GM12873 (cell line): ENCODE measurements at regions not wholly inside any gene's neighbourhood (a gene's known extent, or its start where the extent isn't known, plus 50 kb on each side); places are given as distances from the start of the nearest gene placed in this dataset.

Experiments used
- TF ChIP-seq, protein P1 (sequence below): IDR thresholded peaks from 2 replicates; pipeline ENCODE4 v1.5.1; 2012; ENCODE audit warnings: low read depth, mild to moderate bottlenecking, moderate library complexity, low read length, control low read depth; ENCODE audit not compliant: insufficient read depth; ENCODE audit errors: missing control alignments

DNA sequence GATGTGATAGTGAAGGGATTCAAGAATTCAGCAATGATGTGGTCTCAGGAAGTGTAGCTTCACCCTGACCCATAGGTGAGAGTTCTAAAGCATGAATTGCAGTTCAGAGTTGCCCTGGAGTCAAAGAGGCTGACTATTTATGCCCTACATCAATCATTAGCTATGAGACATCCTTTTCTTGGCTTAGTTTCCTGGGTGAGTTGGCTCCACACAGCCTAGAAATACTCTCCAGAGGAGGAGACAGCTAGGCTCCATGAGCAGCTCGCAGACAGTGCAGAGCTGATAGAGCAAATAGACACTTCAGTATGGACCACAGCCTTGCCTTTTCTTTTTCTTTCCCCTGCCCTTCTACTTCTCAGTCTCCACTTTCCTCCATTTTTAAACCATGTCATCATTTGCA, 1651.8 kb downstream of the MAT2B start:
- TF ChIP-seq, protein P1, sequence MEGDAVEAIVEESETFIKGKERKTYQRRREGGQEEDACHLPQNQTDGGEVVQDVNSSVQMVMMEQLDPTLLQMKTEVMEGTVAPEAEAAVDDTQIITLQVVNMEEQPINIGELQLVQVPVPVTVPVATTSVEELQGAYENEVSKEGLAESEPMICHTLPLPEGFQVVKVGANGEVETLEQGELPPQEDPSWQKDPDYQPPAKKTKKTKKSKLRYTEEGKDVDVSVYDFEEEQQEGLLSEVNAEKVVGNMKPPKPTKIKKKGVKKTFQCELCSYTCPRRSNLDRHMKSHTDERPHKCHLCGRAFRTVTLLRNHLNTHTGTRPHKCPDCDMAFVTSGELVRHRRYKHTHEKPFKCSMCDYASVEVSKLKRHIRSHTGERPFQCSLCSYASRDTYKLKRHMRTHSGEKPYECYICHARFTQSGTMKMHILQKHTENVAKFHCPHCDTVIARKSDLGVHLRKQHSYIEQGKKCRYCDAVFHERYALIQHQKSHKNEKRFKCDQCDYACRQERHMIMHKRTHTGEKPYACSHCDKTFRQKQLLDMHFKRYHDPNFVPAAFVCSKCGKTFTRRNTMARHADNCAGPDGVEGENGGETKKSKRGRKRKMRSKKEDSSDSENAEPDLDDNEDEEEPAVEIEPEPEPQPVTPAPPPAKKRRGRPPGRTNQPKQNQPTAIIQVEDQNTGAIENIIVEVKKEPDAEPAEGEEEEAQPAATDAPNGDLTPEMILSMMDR = no peak

DNA sequence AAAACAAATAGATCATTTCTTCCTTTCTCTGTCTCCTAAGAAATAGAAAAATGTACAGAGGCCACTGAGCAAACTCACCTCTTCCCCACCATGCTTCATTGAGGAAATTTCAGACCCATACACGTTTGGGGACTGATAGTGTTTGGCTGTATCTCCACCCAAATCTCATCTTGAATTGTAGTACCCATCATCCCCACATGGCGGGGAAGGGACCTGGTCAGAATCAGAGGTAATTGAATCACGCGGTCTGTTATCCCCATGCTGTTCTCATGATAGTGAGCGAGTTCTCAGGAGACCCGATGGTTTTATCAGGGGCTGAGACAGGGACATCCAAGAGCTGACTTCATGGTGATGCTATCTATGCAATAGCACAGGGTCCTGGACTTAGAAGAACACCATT, 1655.8 kb downstream of the MAT2B start:
- TF ChIP-seq, protein P1 = peak; percentile 22

DNA sequence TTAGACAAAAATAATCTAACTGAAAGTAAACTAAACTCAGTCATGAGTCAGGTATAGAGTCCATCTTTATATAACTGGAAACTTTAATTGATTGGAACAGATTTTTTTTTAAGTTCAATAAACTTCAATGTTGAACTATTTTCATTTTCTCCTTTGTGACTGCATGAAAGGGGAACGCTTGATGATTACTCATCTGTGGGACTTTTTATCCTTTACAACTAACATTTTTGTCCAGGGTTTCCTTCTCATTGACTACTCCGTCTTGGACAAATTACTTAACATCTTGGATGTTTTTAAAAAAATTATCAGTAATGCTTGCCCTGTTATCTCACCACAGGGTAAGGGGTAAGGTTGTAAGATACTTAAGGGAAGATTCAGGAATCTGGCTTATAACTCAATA, 1658.4 kb downstream of the MAT2B start:
- TF ChIP-seq, protein P1 = no peak

DNA sequence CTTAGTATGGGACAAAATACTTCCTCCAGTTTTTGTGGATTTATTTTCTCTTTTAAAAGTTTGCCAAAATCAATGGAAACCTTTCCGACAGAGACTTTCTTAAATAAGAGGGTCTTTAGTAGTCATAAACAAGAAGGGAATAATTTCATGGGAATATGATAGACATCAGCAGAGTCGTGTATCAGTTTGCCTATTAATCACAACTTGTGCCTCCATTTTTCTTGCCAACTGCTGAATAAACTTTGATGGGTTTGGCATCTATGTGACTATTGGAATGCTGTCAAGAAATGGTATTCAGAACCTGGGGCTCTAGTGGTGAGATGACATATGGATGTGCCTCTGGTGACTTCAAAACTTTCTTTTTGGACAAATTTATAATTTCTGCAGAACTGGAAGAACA, 1668.2 kb downstream of the MAT2B start:
- TF ChIP-seq, protein P1 = no peak

DNA sequence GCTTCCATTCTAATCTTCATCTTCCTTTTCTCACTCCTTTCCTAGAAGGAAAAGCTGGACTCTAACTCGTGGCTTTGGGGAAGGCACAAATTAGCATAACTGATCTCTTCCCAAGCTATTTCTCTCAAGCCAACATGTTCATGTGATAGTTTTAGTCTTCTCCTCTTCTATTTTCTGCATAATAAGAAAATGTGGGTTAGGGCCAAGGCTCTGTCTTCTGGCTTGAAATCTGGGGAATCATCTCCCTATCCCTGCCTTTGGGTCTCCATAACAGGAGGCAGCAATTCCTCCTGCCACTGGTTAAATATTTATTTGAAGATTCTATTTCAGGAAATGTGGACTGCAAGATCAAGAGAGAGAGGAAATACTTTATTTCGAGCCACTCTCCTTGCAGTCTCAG, 1669.6 kb downstream of the MAT2B start:
- TF ChIP-seq, protein P1 = no peak

DNA sequence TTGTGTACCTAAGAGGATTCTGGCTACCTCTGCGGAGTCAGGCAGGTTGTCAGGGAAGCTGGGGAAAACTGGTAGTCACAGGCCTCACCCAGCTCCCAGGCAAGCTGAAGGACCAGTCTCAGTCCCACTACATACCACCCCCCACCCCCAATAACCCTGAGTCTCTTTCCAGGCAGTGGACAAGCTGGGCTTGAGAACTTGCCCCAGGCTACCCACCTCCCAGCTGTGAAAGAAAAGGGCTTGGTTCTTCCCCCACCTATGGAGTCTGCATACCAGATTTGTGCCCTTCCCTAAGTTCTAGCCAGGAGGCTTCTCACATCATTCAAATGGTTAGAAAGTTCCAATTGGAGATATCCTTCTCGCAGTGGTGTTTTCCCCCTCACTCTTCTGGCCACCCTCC, 1678.8 kb downstream of the MAT2B start:
- TF ChIP-seq, protein P1 = no peak

DNA sequence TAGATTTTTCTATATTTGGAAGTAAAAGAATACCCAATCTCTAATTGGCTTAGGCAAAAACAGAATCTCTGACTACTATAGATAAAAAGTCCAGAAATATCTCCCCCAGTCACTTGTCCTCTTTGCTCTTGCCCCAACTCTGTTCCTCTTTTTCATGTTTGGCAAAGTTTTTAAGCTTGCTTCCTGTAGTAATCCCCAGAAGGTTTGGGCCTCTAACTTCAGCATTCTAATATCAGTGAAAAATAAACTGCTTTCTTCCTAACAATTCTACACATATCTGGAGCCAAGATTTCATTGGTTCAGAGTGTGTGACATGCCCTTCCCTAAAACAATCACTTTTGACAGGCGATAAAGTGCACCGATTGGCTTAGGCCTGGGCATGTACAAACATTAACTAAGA, 1680.3 kb downstream of the MAT2B start:
- TF ChIP-seq, protein P1 = no peak
